Kidney (tissue), 13 donors: ENCODE measurements at regions not wholly inside any gene's neighbourhood (a gene's known extent, or its start where the extent isn't known, plus 50 kb on each side); places are given as distances from the start of the nearest gene placed in this dataset.

ENCODE experiments used
- DNase-seq, 5 donors: peaks; one replicate each; pipeline ENCODE4 v3.0.0-alpha.2; 2013 to 2020
- FAIRE-seq: peaks from 2 replicates; lab custom pipeline; 2012; peaks lifted over from hg19 to GRCh38; lab: Jason Lieb, UNC
- H3K27ac ChIP-seq, 2 donors: one replicate each; pipeline ENCODE4 v1.7.0; 2013; ENCODE audit warnings: low read depth in 2 of 2, low read length in 2 of 2, inconsistent platforms in 1 of 2
- H3K27me3 ChIP-seq: one replicate; pipeline ENCODE4 v1.7.1; 2013; ENCODE audit warnings: low read length, inconsistent platforms; ENCODE audit not compliant: control insufficient read depth, insufficient read depth
- H3K36me3 ChIP-seq, 3 donors: one replicate each; pipeline versions ENCODE4 v1.7.0 to v1.7.1; 2013; ENCODE audit warnings: low read length in 3 of 3, control low read depth in 1 of 3, inconsistent platforms in 1 of 3; ENCODE audit not compliant: insufficient read depth in 3 of 3, control insufficient read depth in 2 of 3
- H3K4me1 ChIP-seq, 3 donors: one replicate each; pipeline versions ENCODE4 v1.7.0 to v1.7.1; 2013; ENCODE audit warnings: low read length in 3 of 3, inconsistent platforms in 1 of 3, low read depth in 1 of 3; ENCODE audit not compliant: control insufficient read depth in 2 of 3, insufficient read depth in 2 of 3
- H3K4me3 ChIP-seq, 3 donors: one replicate each; pipeline versions ENCODE4 v1.7.0 to v1.8.1; 2013; ENCODE audit warnings: low read length in 3 of 3, control low read depth in 1 of 3, inconsistent platforms in 1 of 3
- H3K9ac ChIP-seq, 3 donors: one replicate each; pipeline versions ENCODE4 v1.7.0 to v1.7.1; 2013; ENCODE audit warnings: low read length in 3 of 3, control low read depth in 1 of 3, inconsistent platforms in 1 of 3
- H3K9me3 ChIP-seq, 3 donors: one replicate each; pipeline versions ENCODE4 v1.7.0 to v1.7.1; 2013; ENCODE audit warnings: low read length in 3 of 3, control low read depth in 1 of 3, inconsistent platforms in 1 of 3; ENCODE audit not compliant: control insufficient read depth in 2 of 3, insufficient read depth in 1 of 3
- CTCF ChIP-seq: IDR thresholded peaks from 3 replicates; pipeline ENCODE4 v1.5.1; 2012; ENCODE audit warnings: mild to moderate bottlenecking, moderate library complexity, borderline replicate concordance; ENCODE audit not compliant: insufficient read depth; ENCODE audit errors: extremely low read depth
- intact Hi-C: fragments of 100-400 bp; cut with DNase I; formaldehyde crosslinking; loops from one replicate; pipeline ENCODE4 v1.11.1; 2022
- donor health status: control.
- donor health status: control.
- donor health status: control.
- donor health status: control.
- donor health status: control.
- donor health status: DM: yes; HTN: yes; CAD: no.
- donor health status: Normal renal cell carcinoma (clear cell type).

- Histone ChIP-seq H3K4me1 (no peaks in the 10 kb centered on the region), H3K9me3 (peaks cover 0 to 4% (median 0%) of the 10 kb centered on the region in 3 donors), H3K27me3 (no peaks in the 10 kb centered on the region), H3K4me3 (no peak overlapping the region), H3K36me3 (no peaks in the 10 kb centered on the region), H3K27ac (no peak overlapping the region), H3K9ac (no peak overlapping the region)
- TF ChIP-seq CTCF: no peak
- DNase-seq (no peak), FAIRE-seq (no peak)
- intact Hi-C loops: no loop called here
Observed at GRCh38 chr12:116401565-116401964, 124.1 kb upstream of the MED13L start.

- Histone ChIP-seq H3K4me1 (no peaks in the 10 kb centered on the region), H3K4me3 (no peak overlapping the region), H3K27ac (no peak overlapping the region), H3K27me3 (no peaks in the 10 kb centered on the region), H3K36me3 (no peaks in the 10 kb centered on the region), H3K9me3 (peaks cover 0 to 4% (median 0%) of the 10 kb centered on the region in 3 donors), H3K9ac (no peak overlapping the region)
- DNase-seq (no peak), FAIRE-seq (no peak)
- no peak for TF ChIP-seq CTCF
- intact Hi-C loops: no loop called here
Observed at GRCh38 chr12:116402163-116402939, 124.9 kb upstream of the MED13L start.

GRCh38 chr12:116403546-116403945, 126.1 kb upstream of the MED13L start:
- FAIRE-seq: no peak

More at GRCh38 chr12:116403546-116403945, 126.1 kb upstream of the MED13L start:
- Histone ChIP-seq H3K9ac (no peak overlapping the region), H3K4me3 (no peak overlapping the region), H3K4me1 (no peaks in the 10 kb centered on the region), H3K36me3 (no peaks in the 10 kb centered on the region), H3K27me3 (no peaks in the 10 kb centered on the region), H3K27ac (no peak overlapping the region), H3K9me3 (no peaks in the 10 kb centered on the region)
- intact Hi-C loops: no loop called here
- no peak for DNase-seq
- no peak for TF ChIP-seq CTCF
